ENCODE measurements at regions not wholly inside any gene's neighbourhood (a gene's known extent, or its start where the extent isn't known, plus 50 kb on each side); places are given as distances from the start of the nearest gene placed in this dataset.
A peak's percentile ranks its signal among the peaks of the same experiment; 100 is the strongest.

- Histone ChIP-seq H2BK5ac (ENCODE audit: low read length) (no peak overlapping the region), H3K27ac (replicated peaks; ENCODE audit: low read length) (no peak overlapping the region), H2AFZ (ENCODE audit: low read length) (no peak overlapping the region), H2AK5ac (ENCODE audit: low read depth, low read length) (no peak overlapping the region), H2BK15ac (ENCODE audit: low read length) (no peak overlapping the region), H3K4me1 (ENCODE audit: control insufficient read depth in 2 of 2, insufficient read depth in 1 of 2, low read depth in 1 of 2, low read length in 2 of 2) (peaks cover 0 to 6% of the 10 kb centered on the region in 2 donors), H3K9ac (ENCODE audit: low read depth, low read length, poor library complexity) (no peak overlapping the region), H3K4me2 (ENCODE audit: insufficient read depth, low read length, poor library complexity, severe bottlenecking) (no peak overlapping the region), H2BK120ac (ENCODE audit: low read depth, low read length) (no peak overlapping the region), H3K4ac (ENCODE audit: low read length) (no peak overlapping the region), H3K18ac (ENCODE audit: low read length) (no peak overlapping the region), H3K27me3 (ENCODE audit: control insufficient read depth in 3 of 3, insufficient read depth in 3 of 3, low read depth in 1 of 3, low read length in 3 of 3) (no peaks in the 10 kb centered on the region), H3K9me3 (replicated peaks in 1 of 2; ENCODE audit: control insufficient read depth in 2 of 2, insufficient read depth in 1 of 2, low read depth in 1 of 2, low read length in 2 of 2) (no peaks in the 10 kb centered on the region), H3K14ac (ENCODE audit: low read length) (no peak overlapping the region), H4K8ac (ENCODE audit: low read depth, low read length) (no peak overlapping the region), H3K36me3 (replicated peaks in 1 of 2; ENCODE audit: control insufficient read depth in 2 of 2, insufficient read depth in 2 of 2, low read length in 2 of 2) (no peaks in the 10 kb centered on the region), H3K23ac (ENCODE audit: low read depth, low read length, poor library complexity) (no peak overlapping the region), H3K4me3 (ENCODE audit: low read length in 2 of 2) (no peak overlapping the region), H2BK12ac (ENCODE audit: low read length) (no peak overlapping the region), H3K79me1 (ENCODE audit: low read depth, low read length) (no peaks in the 10 kb centered on the region), H4K91ac (ENCODE audit: low read depth, low read length, poor library complexity) (no peak overlapping the region)
- no peak for DNase-seq (ENCODE audit: low spot score)
- WGBS, 2 donors (ENCODE audit: extremely low coverage in 2 of 2, insufficient read length in 2 of 2, insufficient replicate concordance in 1 of 2): no CpG with 5 or more reads among the region's 2 CpGs
Measured at GRCh38 chr2:7880566-7880965, 801.3 kb upstream of the ID2 start.

GRCh38 chr2:7881063-7881462, 800.8 kb upstream of the ID2 start:
- no CpG with 5 or more reads among the region's 5 CpGs for WGBS, 2 donors (ENCODE audit: extremely low coverage in 2 of 2, insufficient read length in 2 of 2, insufficient replicate concordance in 1 of 2)
- Histone ChIP-seq H3K9me3 (replicated peaks in 1 of 2; ENCODE audit: control insufficient read depth in 2 of 2, insufficient read depth in 1 of 2, low read depth in 1 of 2, low read length in 2 of 2) (no peaks in the 10 kb centered on the region), H3K9ac (ENCODE audit: low read depth, low read length, poor library complexity) (no peak overlapping the region), H3K4me2 (ENCODE audit: insufficient read depth, low read length, poor library complexity, severe bottlenecking) (no peak overlapping the region), H3K4me1 (ENCODE audit: control insufficient read depth in 2 of 2, insufficient read depth in 1 of 2, low read depth in 1 of 2, low read length in 2 of 2) (peaks cover 0 to 6% of the 10 kb centered on the region in 2 donors), H2BK12ac (ENCODE audit: low read length) (no peak overlapping the region), H3K27me3 (ENCODE audit: control insufficient read depth in 3 of 3, insufficient read depth in 3 of 3, low read depth in 1 of 3, low read length in 3 of 3) (no peaks in the 10 kb centered on the region), H3K23ac (ENCODE audit: low read depth, low read length, poor library complexity) (no peak overlapping the region), H3K4me3 (ENCODE audit: low read length in 2 of 2) (no peak overlapping the region), H3K18ac (ENCODE audit: low read length) (no peak overlapping the region), H2BK15ac (ENCODE audit: low read length) (no peak overlapping the region), H3K4ac (ENCODE audit: low read length) (no peak overlapping the region), H2AFZ (ENCODE audit: low read length) (peak overlapping the region; percentile 18), H3K14ac (ENCODE audit: low read length) (no peak overlapping the region), H3K27ac (replicated peaks; ENCODE audit: low read length) (no peak overlapping the region), H3K36me3 (replicated peaks in 1 of 2; ENCODE audit: control insufficient read depth in 2 of 2, insufficient read depth in 2 of 2, low read length in 2 of 2) (no peaks in the 10 kb centered on the region), H4K91ac (ENCODE audit: low read depth, low read length, poor library complexity) (no peak overlapping the region), H2BK120ac (ENCODE audit: low read depth, low read length) (no peak overlapping the region), H2BK5ac (ENCODE audit: low read length) (no peak overlapping the region), H4K8ac (ENCODE audit: low read depth, low read length) (no peak overlapping the region), H2AK5ac (ENCODE audit: low read depth, low read length) (no peak overlapping the region), H3K79me1 (ENCODE audit: low read depth, low read length) (no peaks in the 10 kb centered on the region)
- no peak for DNase-seq (ENCODE audit: low spot score)

- Histone ChIP-seq H2BK15ac (ENCODE audit: low read length) (peak overlapping the region; percentile 28), H3K79me1 (ENCODE audit: low read depth, low read length) (no peaks in the 10 kb centered on the region), H3K4me1 (ENCODE audit: control insufficient read depth in 2 of 2, insufficient read depth in 1 of 2, low read depth in 1 of 2, low read length in 2 of 2) (peaks cover 0 to 6% of the 10 kb centered on the region in 2 donors), H3K36me3 (replicated peaks in 1 of 2; ENCODE audit: control insufficient read depth in 2 of 2, insufficient read depth in 2 of 2, low read length in 2 of 2) (no peaks in the 10 kb centered on the region), H2AK5ac (ENCODE audit: low read depth, low read length) (peak overlapping the region; percentile 41), H3K9me3 (replicated peaks in 1 of 2; ENCODE audit: control insufficient read depth in 2 of 2, insufficient read depth in 1 of 2, low read depth in 1 of 2, low read length in 2 of 2) (no peaks in the 10 kb centered on the region), H3K4me2 (ENCODE audit: insufficient read depth, low read length, poor library complexity, severe bottlenecking) (no peak overlapping the region), H3K27me3 (ENCODE audit: control insufficient read depth in 3 of 3, insufficient read depth in 3 of 3, low read depth in 1 of 3, low read length in 3 of 3) (no peaks in the 10 kb centered on the region), H3K4me3 (ENCODE audit: low read length in 2 of 2) (no peak overlapping the region), H3K9ac (ENCODE audit: low read depth, low read length, poor library complexity) (no peak overlapping the region), H4K8ac (ENCODE audit: low read depth, low read length) (no peak overlapping the region), H2BK12ac (ENCODE audit: low read length) (no peak overlapping the region), H2AFZ (ENCODE audit: low read length) (peak overlapping the region; percentile 18), H3K18ac (ENCODE audit: low read length) (no peak overlapping the region), H2BK5ac (ENCODE audit: low read length) (no peak overlapping the region), H4K91ac (ENCODE audit: low read depth, low read length, poor library complexity) (no peak overlapping the region), H3K23ac (ENCODE audit: low read depth, low read length, poor library complexity) (no peak overlapping the region), H2BK120ac (ENCODE audit: low read depth, low read length) (no peak overlapping the region), H3K27ac (replicated peaks; ENCODE audit: low read length) (no peak overlapping the region), H3K14ac (ENCODE audit: low read length) (no peak overlapping the region), H3K4ac (ENCODE audit: low read length) (no peak overlapping the region)
- no peak for DNase-seq (ENCODE audit: low spot score)
- no CpG with 5 or more reads among the region's 4 CpGs for WGBS, 2 donors (ENCODE audit: extremely low coverage in 2 of 2, insufficient read length in 2 of 2, insufficient replicate concordance in 1 of 2)
Measured at GRCh38 chr2:7881466-7881865, 800.4 kb upstream of the ID2 start.

- Histone ChIP-seq H4K8ac (ENCODE audit: low read depth, low read length) (no peak overlapping the region), H2BK120ac (ENCODE audit: low read depth, low read length) (no peak overlapping the region), H3K79me1 (ENCODE audit: low read depth, low read length) (no peaks in the 10 kb centered on the region), H3K27ac (replicated peaks; ENCODE audit: low read length) (no peak overlapping the region), H3K4me1 (ENCODE audit: control insufficient read depth in 2 of 2, insufficient read depth in 1 of 2, low read depth in 1 of 2, low read length in 2 of 2) (peaks cover 0 to 8% of the 10 kb centered on the region in 2 donors), H3K4me2 (ENCODE audit: insufficient read depth, low read length, poor library complexity, severe bottlenecking) (no peak overlapping the region), H3K4ac (ENCODE audit: low read length) (no peak overlapping the region), H3K9me3 (replicated peaks in 1 of 2; ENCODE audit: control insufficient read depth in 2 of 2, insufficient read depth in 1 of 2, low read depth in 1 of 2, low read length in 2 of 2) (no peaks in the 10 kb centered on the region), H2BK5ac (ENCODE audit: low read length) (no peak overlapping the region), H2BK12ac (ENCODE audit: low read length) (no peak overlapping the region), H2BK15ac (ENCODE audit: low read length) (no peak overlapping the region), H3K23ac (ENCODE audit: low read depth, low read length, poor library complexity) (no peak overlapping the region), H3K9ac (ENCODE audit: low read depth, low read length, poor library complexity) (no peak overlapping the region), H3K27me3 (ENCODE audit: control insufficient read depth in 3 of 3, insufficient read depth in 3 of 3, low read depth in 1 of 3, low read length in 3 of 3) (no peaks in the 10 kb centered on the region), H3K36me3 (replicated peaks in 1 of 2; ENCODE audit: control insufficient read depth in 2 of 2, insufficient read depth in 2 of 2, low read length in 2 of 2) (no peaks in the 10 kb centered on the region), H3K4me3 (ENCODE audit: low read length in 2 of 2) (no peak overlapping the region), H3K14ac (ENCODE audit: low read length) (no peak overlapping the region), H2AFZ (ENCODE audit: low read length) (no peak overlapping the region), H4K91ac (ENCODE audit: low read depth, low read length, poor library complexity) (no peak overlapping the region), H3K18ac (ENCODE audit: low read length) (no peak overlapping the region), H2AK5ac (ENCODE audit: low read depth, low read length) (no peak overlapping the region)
- DNase-seq (ENCODE audit: low spot score): no peak
Measured at GRCh38 chr2:7882296-7882695, 799.6 kb upstream of the ID2 start.

Measured in neuronal stem cell (in vitro differentiated cells).